GM12878 (cell line): ENCODE measurements at regions not wholly inside any gene's neighbourhood (a gene's known extent, or its start where the extent isn't known, plus 50 kb on each side); places are given as distances from the start of the nearest gene placed in this dataset.

Experiments used
- ATAC-seq: fragments of 200-7000 bp; cut with Tn5 transposase; 3 replicates; pipeline ENCODE4 v1.9.1; 2020; ENCODE audit warnings: mild to moderate bottlenecking, moderate library complexity
- BruUV-seq: library from RNA; stranded (reverse); fragments of 400-500 nt; replicated peaks from 2 replicates; lab custom pipeline; 2021; lab: Mats Ljungman, UMichigan
- CTCF ChIA-PET: fragments of 300-600 bp; sonication (Branson Sonifier 250); formaldehyde crosslinking; extraction: SDS; loops from one replicate; lab custom pipeline; 2021; ENCODE audit warnings: inconsistent platforms; lab: Yijun Ruan, JAX
- POLR2A ChIA-PET: fragments of 350-600 bp; formaldehyde crosslinking; extraction: SDS; loops from one replicate; lab custom pipeline; 2021; ENCODE audit warnings: inconsistent platforms; lab: Charles Lee
- RAD21 ChIA-PET: fragments of 300-600 bp; sonication (Branson Sonifier 250); formaldehyde crosslinking; loops from one replicate; lab custom pipeline; 2023; ENCODE audit warnings: antibody characterized with exemption; ENCODE audit not compliant: unreplicated experiment; lab: Charles Lee
- SMC1A ChIA-PET: fragments of 300-600 bp; sonication (Branson Sonifier 250); formaldehyde crosslinking; loops from one replicate; lab custom pipeline; 2023; ENCODE audit not compliant: unreplicated experiment, uncharacterized antibody; lab: Charles Lee
- DNase-seq: peaks from one replicate; pipeline ENCODE4 v3.0.0-alpha.2; 2011; ENCODE audit warnings: low read depth, low spot score
- FAIRE-seq: peaks from 3 replicates; lab custom pipeline; 2011; peaks lifted over from hg19 to GRCh38; lab: Jason Lieb, UNC
- H2AFZ ChIP-seq: 2 replicates; pipeline ENCODE4 v1.6.0; 2011; ENCODE audit warnings: low read depth, low read length, control low read depth; ENCODE audit not compliant: control insufficient read depth
- H3K27ac ChIP-seq: 2 replicates; pipeline ENCODE4 v1.5.1; 2011; ENCODE audit warnings: control low read depth; ENCODE audit not compliant: control insufficient read depth, insufficient read depth
- H3K27me3 ChIP-seq, 2 experiments: replicated peaks in 1 of 2; 2 replicates each; pipeline versions ENCODE4 v1.6.0 to v1.6.1; 2011; ENCODE audit warnings: low read length in 1 of 2; ENCODE audit not compliant: control insufficient read depth in 2 of 2, insufficient read depth in 2 of 2
- H3K36me3 ChIP-seq, 2 experiments: 2 replicates each; pipeline ENCODE4 v1.5.1; 2011; ENCODE audit warnings: low read length in 1 of 2; ENCODE audit not compliant: control insufficient read depth in 2 of 2, insufficient read depth in 2 of 2
- H3K4me1 ChIP-seq: 2 replicates; pipeline ENCODE4 v1.6.1; 2011; ENCODE audit warnings: mild to moderate bottlenecking, low read length, moderate library complexity, mixed read lengths; ENCODE audit not compliant: control insufficient read depth, insufficient read depth
- H3K4me2 ChIP-seq: 2 replicates; pipeline ENCODE4 v1.6.0; 2011; ENCODE audit warnings: control low read depth; ENCODE audit not compliant: control insufficient read depth, insufficient read depth
- H3K4me3 ChIP-seq: fragments of 200-600 bp; sonication (generic); 2 replicates; pipeline ENCODE4 v1.5.1; 2016
- H3K79me2 ChIP-seq: 2 replicates; pipeline ENCODE4 v1.6.0; 2011; ENCODE audit warnings: low read length; ENCODE audit not compliant: control insufficient read depth, insufficient read depth
- H3K9ac ChIP-seq: 2 replicates; pipeline ENCODE4 v1.8.0; 2011; ENCODE audit warnings: low read length, control low read depth, mixed read lengths; ENCODE audit not compliant: control insufficient read depth, insufficient read depth
- H3K9me3 ChIP-seq: replicated peaks from 3 replicates; pipeline ENCODE4 v1.5.1; 2011; ENCODE audit warnings: mild to moderate bottlenecking, low read length; ENCODE audit not compliant: control insufficient read depth, insufficient read depth
- H4K20me1 ChIP-seq: 2 replicates; pipeline ENCODE4 v1.6.0; 2011; ENCODE audit not compliant: control insufficient read depth, insufficient read depth
- BHLHE40 ChIP-seq, 2 experiments: fragments of 450-650 bp in 1 of 2; IDR thresholded peaks; 2 replicates each; pipeline ENCODE4 v1.6.1; 2011 to 2017; ENCODE audit warnings: low read depth in 2 of 2, borderline replicate concordance in 1 of 2, improper control_type of control experiment in 1 of 2, low read length in 1 of 2, mild to moderate bottlenecking in 1 of 2
- CHD4 ChIP-seq: fragments of 200-600 bp; sonication (generic); IDR thresholded peaks from 2 replicates; pipeline ENCODE4 v1.6.1; 2016; ENCODE audit warnings: mild to moderate bottlenecking
- CREB1 ChIP-seq: IDR thresholded peaks from 2 replicates; pipeline ENCODE4 v1.6.1; 2012; ENCODE audit warnings: low read depth, mild to moderate bottlenecking, inconsistent platforms
- EED ChIP-seq: sonication (generic); IDR thresholded peaks from 2 replicates; pipeline ENCODE4 v1.6.1; 2016; ENCODE audit warnings: antibody characterized with exemption, low read depth
- HDAC2 ChIP-seq: fragments of 200-600 bp; sonication (generic); IDR thresholded peaks from 2 replicates; pipeline ENCODE4 v1.6.1; 2017
- HDGF ChIP-seq: fragments of 450-650 bp; IDR thresholded peaks from 2 replicates; pipeline ENCODE4 v1.6.1; 2016; ENCODE audit warnings: antibody characterized with exemption
- MTA2 ChIP-seq: fragments of 450-650 bp; IDR thresholded peaks from 2 replicates; pipeline ENCODE4 v1.6.1; 2016; ENCODE audit warnings: low read depth, mild to moderate bottlenecking, moderate library complexity
- MYB ChIP-seq: fragments of 150-350 bp; IDR thresholded peaks from 2 replicates; pipeline ENCODE4 v1.6.1; 2014; ENCODE audit warnings: mild to moderate bottlenecking, low read depth, low read length, borderline replicate concordance
- NRF1 ChIP-seq: conservative IDR thresholded peaks from 2 replicates; pipeline ENCODE4 v1.6.1; 2011; ENCODE audit warnings: mild to moderate bottlenecking, low read depth, low read length, improper control_type of control experiment
- RELA ChIP-seq: fragments of 450-650 bp; IDR thresholded peaks from 2 replicates; pipeline ENCODE4 v1.8.0; 2014; ENCODE audit warnings: borderline replicate concordance; ENCODE audit not compliant: partially characterized antibody
- SPI1 ChIP-seq: IDR thresholded peaks from 2 replicates; pipeline ENCODE4 v1.6.1; 2011; ENCODE audit warnings: low read depth, mild to moderate bottlenecking, low read length, moderate library complexity, borderline replicate concordance; ENCODE audit not compliant: insufficient read depth
- SUPT20H ChIP-seq: IDR thresholded peaks from 2 replicates; pipeline ENCODE4 v1.6.1; 2011; ENCODE audit warnings: low read depth, mild to moderate bottlenecking, low read length, moderate library complexity, borderline replicate concordance; ENCODE audit not compliant: control insufficient read depth
- SUZ12 ChIP-seq: fragments of 200-600 bp; sonication (generic); IDR thresholded peaks from one replicate; pipeline ENCODE4 v1.6.1; 2018; ENCODE audit warnings: antibody characterized with exemption, mild to moderate bottlenecking; ENCODE audit not compliant: unreplicated experiment
- WGBS: methylation state at CpG from one replicate; pipeline ENCODE4 v1.1.6; 2016; ENCODE audit warnings: low lambda C conversion rate; ENCODE audit not compliant: insufficient replicate concordance, insufficient coverage; ENCODE audit errors: missing lambda C conversion rate; 5-methylcytosine and 5-hydroxymethylcytosine counted together
- in situ Hi-C: fragments of 300-500 bp; cut with MboI; formaldehyde crosslinking; loops from 9 replicates; pipeline ENCODE4 v1.14.3; 2018; ENCODE audit warnings: mixed read lengths
- intact Hi-C: fragments of 100-400 bp; cut with micrococcal nuclease; formaldehyde crosslinking; loops from one replicate; pipeline ENCODE4 v1.14.2; 2022; ENCODE audit not compliant: unreplicated experiment

- 72% methylated on average over 6 of the region's 6 CpGs for WGBS
- FAIRE-seq, result no peak
- H3K27ac ChIP-seq, result no peak overlapping the region
- ChIA-PET RAD21 (no interaction called here), CTCF (no interaction called here), POLR2A (interaction anchor here (0.7 kb wide), 2 partner anchors 24 to 171 kb away, joined by 3 to 4 read pairs; no protein-coding TSS in a partner anchor), SMC1A (interaction anchor here (0.6 to 2.0 kb wide), 8 partner anchors 8 to 346 kb away, joined by 3 to 7 read pairs (median 3); no protein-coding TSS in a partner anchor)
- H3K9ac ChIP-seq, result no peak overlapping the region
- in situ Hi-C loops (no loop called here), intact Hi-C loops (no loop called here)
- H4K20me1 ChIP-seq, result no peaks in the 10 kb centered on the region
- H3K79me2 ChIP-seq, result no peaks in the 10 kb centered on the region
- no peak for ATAC-seq
- H3K9me3 ChIP-seq, result peaks cover 5% of the 10 kb centered on the region; the same call in 2 of the 3 replicates
- H3K4me2 ChIP-seq, result no peak overlapping the region
- no peak for TF ChIP-seq SUZ12
- H2AFZ ChIP-seq, result no peak overlapping the region
- no peaks in the 10 kb centered on the region; the same call in 1 of the 2 replicates for H3K4me1 ChIP-seq
- no TSS peak for BruUV-seq
- H3K4me3 ChIP-seq, result no peak overlapping the region
- no peaks in the 10 kb centered on the region for H3K36me3 ChIP-seq
- no peak for DNase-seq
- no peaks in the 10 kb centered on the region for H3K27me3 ChIP-seq
These were observed 198.7 kb upstream of the MAP3K1 start for GRCh38 chr5:56616454-56617160.

GRCh38 chr5:56615361-56616153, 199.8 kb upstream of the MAP3K1 start:
- Histone ChIP-seq H3K9ac (no peak overlapping the region), H3K27me3 (no peaks in the 10 kb centered on the region), H3K9me3 (peaks cover 5% of the 10 kb centered on the region), H3K4me2 (no peak overlapping the region), H3K79me2 (no peaks in the 10 kb centered on the region), H2AFZ (no peak overlapping the region), H4K20me1 (no peaks in the 10 kb centered on the region), H3K27ac (no peak overlapping the region), H3K36me3 (no peaks in the 10 kb centered on the region), H3K4me3 (no peak overlapping the region), H3K4me1 (no peaks in the 10 kb centered on the region; the same call in 1 of the 2 replicates)
- CTCF ChIA-PET, result interaction anchor here (0.6 kb wide), 1 partner anchor 20 kb away, joined by 3 read pairs; no protein-coding TSS in a partner anchor
- DNase-seq, result no peak
- TF ChIP-seq BHLHE40 (IDR thresholded peaks at IDR 0.05; ENCODE audit: borderline replicate concordance in 1 of 2, low read depth in 2 of 2, low read length in 1 of 2) (no peak), HDGF (no peak), HDAC2 (no peak), CHD4 (no peak), MTA2 (no peak), SPI1 (no peak), CREB1 (no peak), SUPT20H (no peak), EED (no peak), MYB (no peak), RELA (no peak), NRF1 (no peak)
- intact Hi-C loops (no loop called here), in situ Hi-C loops (no loop called here)
- RAD21 ChIA-PET, result no interaction called here
- WGBS, result 13% methylated on average over 6 of the region's 6 CpGs
- POLR2A ChIA-PET, result no interaction called here
- ATAC-seq, result no peak
- BruUV-seq, result no TSS peak
- SMC1A ChIA-PET, result interaction anchor here (1.2 to 1.4 kb wide), 2 partner anchors 19 to 44 kb away, joined by 3 read pairs; no protein-coding TSS in a partner anchor
- no peak for FAIRE-seq
